Upper lobe of right lung (tissue), 1 donor: ENCODE measurements at regions not wholly inside any gene's neighbourhood (a gene's known extent, or its start where the extent isn't known, plus 50 kb on each side); places are given as distances from the start of the nearest gene placed in this dataset.

Experiments used
- ATAC-seq: fragments of 200-7000 bp; cut with Tn5 transposase; one replicate; pipeline ENCODE4 v1.9.1; 2020; ENCODE audit warnings: mild to moderate bottlenecking, moderate library complexity
- DNase-seq: peaks from one replicate; pipeline ENCODE4 v3.0.0-alpha.2; 2020
- H3K27ac ChIP-seq: fragments of 200-600 bp; one replicate; pipeline ENCODE4 v1.8.0; 2022
- H3K27me3 ChIP-seq: fragments of 200-600 bp; one replicate; pipeline ENCODE4 v1.8.0; 2022; ENCODE audit warnings: mild to moderate bottlenecking
- H3K36me3 ChIP-seq: fragments of 200-600 bp; one replicate; pipeline ENCODE4 v1.8.0; 2022
- H3K4me1 ChIP-seq: fragments of 200-600 bp; one replicate; pipeline ENCODE4 v1.8.0; 2022
- H3K4me3 ChIP-seq: fragments of 200-600 bp; one replicate; pipeline ENCODE4 v1.8.0; 2022; ENCODE audit warnings: mild to moderate bottlenecking
- H3K9me3 ChIP-seq: fragments of 200-600 bp; one replicate; pipeline ENCODE4 v1.8.0; 2022
- CTCF ChIP-seq: fragments of 200-600 bp; IDR thresholded peaks from one replicate; pipeline ENCODE4 v1.8.0; 2022; ENCODE audit warnings: antibody characterized with exemption
- intact Hi-C: fragments of 100-400 bp; cut with DNase I; formaldehyde crosslinking; loops from one replicate; pipeline ENCODE4 v1.11.0; 2022
- donor health status: DM: no; HTN: yes; CAD: no; lungs with severe emphysema.

GRCh38 chr14:26281280-26281998 is 316.4 kb downstream of the NOVA1 start:
- H3K27ac ChIP-seq: no peak overlapping the region
- peaks cover 3% of the 10 kb centered on the region for H3K4me1 ChIP-seq
- TF ChIP-seq CTCF: no peak
- intact Hi-C loops: no loop called here
- no peaks in the 10 kb centered on the region for H3K27me3 ChIP-seq
- no peak overlapping the region for H3K4me3 ChIP-seq
- no peaks in the 10 kb centered on the region for H3K36me3 ChIP-seq
- no peaks in the 10 kb centered on the region for H3K9me3 ChIP-seq
- ATAC-seq: peak; percentile 57
- no peak for DNase-seq

- Histone ChIP-seq H3K27me3 (no peaks in the 10 kb centered on the region), H3K36me3 (no peaks in the 10 kb centered on the region), H3K4me1 (peaks cover 3% of the 10 kb centered on the region), H3K4me3 (no peak overlapping the region), H3K9me3 (no peaks in the 10 kb centered on the region), H3K27ac (no peak overlapping the region)
- no peak for DNase-seq
- no peak for TF ChIP-seq CTCF
- ATAC-seq: no peak
- intact Hi-C loops: no loop called here
These were observed 321.1 kb downstream of the NOVA1 start for GRCh38 chr14:26276757-26277156.

GRCh38 chr14:26265170-26265685 is 332.6 kb downstream of the NOVA1 start:
- DNase-seq: no peak
- H3K9me3 ChIP-seq: no peaks in the 10 kb centered on the region
- TF ChIP-seq CTCF: no peak
- H3K4me3 ChIP-seq: no peak overlapping the region
- no peak for ATAC-seq
- no peaks in the 10 kb centered on the region for H3K27me3 ChIP-seq
- no peaks in the 10 kb centered on the region for H3K4me1 ChIP-seq
- H3K36me3 ChIP-seq: no peaks in the 10 kb centered on the region
- intact Hi-C loops: no loop called here
- H3K27ac ChIP-seq: no peak overlapping the region

GRCh38 chr14:26261368-26262122 is 336.3 kb downstream of the NOVA1 start:
- DNase-seq (no peak), ATAC-seq (no peak)
- intact Hi-C loops: no loop called here
- Histone ChIP-seq H3K4me3 (no peak overlapping the region), H3K27ac (no peak overlapping the region), H3K4me1 (no peaks in the 10 kb centered on the region), H3K27me3 (no peaks in the 10 kb centered on the region), H3K9me3 (no peaks in the 10 kb centered on the region), H3K36me3 (no peaks in the 10 kb centered on the region)
- no peak for TF ChIP-seq CTCF

GRCh38 chr14:26255213-26255612 is 342.6 kb downstream of the NOVA1 start:
- TF ChIP-seq CTCF: peak; percentile 15
- Histone ChIP-seq H3K27ac (no peak overlapping the region), H3K9me3 (no peaks in the 10 kb centered on the region), H3K4me3 (no peak overlapping the region), H3K27me3 (no peaks in the 10 kb centered on the region), H3K4me1 (no peaks in the 10 kb centered on the region), H3K36me3 (no peaks in the 10 kb centered on the region)
- intact Hi-C loops: no loop called here
- ATAC-seq (no peak), DNase-seq (no peak)
